CD14-positive monocyte (primary cell): ENCODE measurements at regions not wholly inside any gene's neighbourhood (a gene's known extent, or its start where the extent isn't known, plus 50 kb on each side); places are given as distances from the start of the nearest gene placed in this dataset.

ENCODE experiments used
- DNase-seq, 3 donors: peaks; one replicate each; pipeline ENCODE4 v3.0.0-alpha.2; 2011 to 2022
- H2AFZ ChIP-seq: 2 replicates; pipeline ENCODE4 v1.6.0; 2012; ENCODE audit warnings: mild to moderate bottlenecking, low read depth, low read length, inconsistent platforms; ENCODE audit not compliant: insufficient read depth, poor library complexity, severe bottlenecking
- H3K27ac ChIP-seq, 2 donors: 1 replicate in 1 of 2; 2 replicates in 1 of 2; pipeline ENCODE4 v1.5.1; 2012 to 2013; ENCODE audit warnings: low read length in 2 of 2, control low read depth in 1 of 2, inconsistent platforms in 1 of 2, low read depth in 1 of 2, mild to moderate bottlenecking in 1 of 2
- H3K27me3 ChIP-seq, 2 donors: one replicate each; pipeline versions ENCODE4 v1.6.0 to v1.6.1; 2011 to 2013; ENCODE audit warnings: low read length in 2 of 2; ENCODE audit not compliant: control insufficient read depth in 2 of 2, insufficient read depth in 2 of 2
- H3K36me3 ChIP-seq, 2 donors: replicated peaks in 1 of 2; 1 replicate in 1 of 2; 2 replicates in 1 of 2; pipeline versions ENCODE4 v1.5.1 to v1.6.1; 2012 to 2013; ENCODE audit warnings: low read length in 2 of 2, control low read depth in 1 of 2, inconsistent platforms in 1 of 2, mild to moderate bottlenecking in 1 of 2; ENCODE audit not compliant: insufficient read depth in 2 of 2, control insufficient read depth in 1 of 2
- H3K4me1 ChIP-seq, 2 donors: 1 replicate in 1 of 2; 2 replicates in 1 of 2; pipeline versions ENCODE4 v1.5.1 to v1.6.1; 2012 to 2013; ENCODE audit warnings: low read length in 2 of 2, control low read depth in 1 of 2, inconsistent platforms in 1 of 2, mild to moderate bottlenecking in 1 of 2, moderate library complexity in 1 of 2; ENCODE audit not compliant: insufficient read depth in 2 of 2, control insufficient read depth in 1 of 2
- H3K4me2 ChIP-seq: replicated peaks from 2 replicates; pipeline ENCODE3; 2012; ENCODE audit warnings: low read length, moderate library complexity, mild to moderate bottlenecking; ENCODE audit not compliant: poor library complexity, severe bottlenecking; ENCODE audit errors: extremely low read depth
- H3K4me3 ChIP-seq, 3 experiments: fragments of 200-600 bp in 1 of 3; sonication (generic) in 1 of 3; replicated peaks in 1 of 3; 1 replicate in 2 of 3; 2 replicates in 1 of 3; pipeline ENCODE4 v1.5.1; 2011 to 2013; ENCODE audit warnings: low read length in 3 of 3, mild to moderate bottlenecking in 3 of 3, control low read depth in 2 of 3, low read depth in 2 of 3, inconsistent platforms in 1 of 3, moderate library complexity in 1 of 3
- H3K79me2 ChIP-seq: 2 replicates; pipeline ENCODE4 v1.6.0; 2012; ENCODE audit warnings: mild to moderate bottlenecking, control low read depth, inconsistent platforms, low read length, moderate library complexity; ENCODE audit not compliant: insufficient read depth
- H3K9ac ChIP-seq: 2 replicates; pipeline ENCODE4 v1.6.0; 2017; ENCODE audit warnings: low read length, mild to moderate bottlenecking; ENCODE audit not compliant: insufficient read depth, poor library complexity, severe bottlenecking
- H3K9me3 ChIP-seq, 2 donors: replicated peaks in 1 of 2; 1 replicate in 1 of 2; 2 replicates in 1 of 2; pipeline versions ENCODE4 v1.5.1 to v1.6.1; 2012 to 2013; ENCODE audit warnings: low read length in 2 of 2, control low read depth in 1 of 2; ENCODE audit not compliant: control insufficient read depth in 1 of 2, insufficient read depth in 1 of 2
- H4K20me1 ChIP-seq: 2 replicates; pipeline ENCODE4 v1.6.0; 2012; ENCODE audit warnings: mild to moderate bottlenecking, low read length, control low read depth, moderate library complexity; ENCODE audit not compliant: insufficient read depth
- H3K27ac Mint-ChIP-seq, 7 donors: one replicate each; pipeline ENCODE4 v1.8.0; 2020; ENCODE audit warnings: mild to moderate bottlenecking in 7 of 7, mixed read lengths in 7 of 7, moderate library complexity in 6 of 7, inconsistent platforms in 2 of 7
- H3K27me3 Mint-ChIP-seq, 3 donors: one replicate each; pipeline ENCODE4 v1.8.0; 2021 to 2022; ENCODE audit warnings: low read depth in 3 of 3, mild to moderate bottlenecking in 3 of 3, mixed read lengths in 3 of 3, moderate library complexity in 3 of 3, inconsistent platforms in 1 of 3
- H3K36me3 Mint-ChIP-seq, 2 donors: one replicate each; pipeline ENCODE4 v1.8.0; 2020; ENCODE audit warnings: mixed read lengths in 2 of 2, inconsistent platforms in 1 of 2, mild to moderate bottlenecking in 1 of 2
- H3K4me1 Mint-ChIP-seq: one replicate; pipeline ENCODE4 v1.8.0; 2020; ENCODE audit warnings: mild to moderate bottlenecking, mixed read lengths
- H3K4me3 Mint-ChIP-seq, 2 donors: one replicate each; pipeline ENCODE4 v1.8.0; 2020; ENCODE audit warnings: mild to moderate bottlenecking in 2 of 2, mixed read lengths in 2 of 2, moderate library complexity in 1 of 2
- H3K9me3 Mint-ChIP-seq, 7 donors: one replicate each; pipeline ENCODE4 v1.8.0; 2020 to 2022; ENCODE audit warnings: mixed read lengths in 7 of 7, mild to moderate bottlenecking in 6 of 7, moderate library complexity in 6 of 7, inconsistent platforms in 2 of 7
- WGBS: methylation state at CpG from one replicate; pipeline ENCODE4 v1.1.5; 2013; ENCODE audit warnings: missing lambda C conversion rate; ENCODE audit not compliant: insufficient coverage; 5-methylcytosine and 5-hydroxymethylcytosine counted together
- intact Hi-C, 2 donors: fragments of 100-400 bp; cut with micrococcal nuclease; formaldehyde crosslinking; loops; one replicate each; pipeline versions ENCODE4 v1.15.0 to v1.15.1; 2023
- TF ChIP-seq, protein P1 (sequence below): fragments of 200-600 bp; IDR thresholded peaks from one replicate; pipeline ENCODE4 v1.8.0; 2022; ENCODE audit warnings: antibody characterized with exemption, mild to moderate bottlenecking

DNA sequence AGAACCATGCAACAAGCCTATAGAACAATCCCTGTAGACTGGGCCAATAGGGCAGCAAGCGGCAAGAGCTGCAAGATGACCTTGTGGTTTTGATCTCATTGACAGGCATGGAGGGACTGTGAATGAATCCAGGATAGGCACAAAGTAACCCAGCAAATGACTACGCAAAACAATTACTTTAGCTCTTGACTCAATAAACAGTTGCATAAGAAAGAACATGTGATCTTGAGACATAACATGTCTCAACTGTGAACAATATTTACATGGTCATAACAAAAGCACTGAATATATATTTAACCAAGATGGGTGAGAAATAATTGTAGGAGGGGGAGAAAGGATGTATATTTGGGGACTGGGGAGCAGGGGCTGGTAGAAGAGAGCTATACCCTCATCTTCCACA, 313.7 kb upstream of the CDH5 start:
- peaks cover 2% of the 10 kb centered on the region for H3K4me1 Mint-ChIP-seq
- Histone ChIP-seq H3K9ac (no peak overlapping the region), H3K27me3 (peaks cover 7 to 10% of the 10 kb centered on the region in 2 donors), H2AFZ (no peak overlapping the region), H3K4me2 (no peak overlapping the region), H3K79me2 (no peaks in the 10 kb centered on the region), H3K4me1 (no peaks in the 10 kb centered on the region), H3K4me3 (no peak overlapping the region), H4K20me1 (no peaks in the 10 kb centered on the region), H3K9me3 (no peaks in the 10 kb centered on the region), H3K36me3 (no peaks in the 10 kb centered on the region), H3K27ac (no peak overlapping the region)
- no peaks in the 10 kb centered on the region for H3K36me3 Mint-ChIP-seq
- intact Hi-C loops = no loop called here
- H3K27ac Mint-ChIP-seq = no peak overlapping the region
- H3K27me3 Mint-ChIP-seq = peaks cover 9 to 19% (median 11%) of the 10 kb centered on the region in 3 donors
- H3K4me3 Mint-ChIP-seq = no peak overlapping the region
- peaks cover 0 to 3% (median 0%) of the 10 kb centered on the region in 7 donors for H3K9me3 Mint-ChIP-seq
- TF ChIP-seq, protein P1, sequence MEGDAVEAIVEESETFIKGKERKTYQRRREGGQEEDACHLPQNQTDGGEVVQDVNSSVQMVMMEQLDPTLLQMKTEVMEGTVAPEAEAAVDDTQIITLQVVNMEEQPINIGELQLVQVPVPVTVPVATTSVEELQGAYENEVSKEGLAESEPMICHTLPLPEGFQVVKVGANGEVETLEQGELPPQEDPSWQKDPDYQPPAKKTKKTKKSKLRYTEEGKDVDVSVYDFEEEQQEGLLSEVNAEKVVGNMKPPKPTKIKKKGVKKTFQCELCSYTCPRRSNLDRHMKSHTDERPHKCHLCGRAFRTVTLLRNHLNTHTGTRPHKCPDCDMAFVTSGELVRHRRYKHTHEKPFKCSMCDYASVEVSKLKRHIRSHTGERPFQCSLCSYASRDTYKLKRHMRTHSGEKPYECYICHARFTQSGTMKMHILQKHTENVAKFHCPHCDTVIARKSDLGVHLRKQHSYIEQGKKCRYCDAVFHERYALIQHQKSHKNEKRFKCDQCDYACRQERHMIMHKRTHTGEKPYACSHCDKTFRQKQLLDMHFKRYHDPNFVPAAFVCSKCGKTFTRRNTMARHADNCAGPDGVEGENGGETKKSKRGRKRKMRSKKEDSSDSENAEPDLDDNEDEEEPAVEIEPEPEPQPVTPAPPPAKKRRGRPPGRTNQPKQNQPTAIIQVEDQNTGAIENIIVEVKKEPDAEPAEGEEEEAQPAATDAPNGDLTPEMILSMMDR = no peak
- DNase-seq = peak in 2 of 3 donors; percentile 4 to 12
- WGBS = 100% methylated on average over 1 of the region's 2 CpGs

DNA sequence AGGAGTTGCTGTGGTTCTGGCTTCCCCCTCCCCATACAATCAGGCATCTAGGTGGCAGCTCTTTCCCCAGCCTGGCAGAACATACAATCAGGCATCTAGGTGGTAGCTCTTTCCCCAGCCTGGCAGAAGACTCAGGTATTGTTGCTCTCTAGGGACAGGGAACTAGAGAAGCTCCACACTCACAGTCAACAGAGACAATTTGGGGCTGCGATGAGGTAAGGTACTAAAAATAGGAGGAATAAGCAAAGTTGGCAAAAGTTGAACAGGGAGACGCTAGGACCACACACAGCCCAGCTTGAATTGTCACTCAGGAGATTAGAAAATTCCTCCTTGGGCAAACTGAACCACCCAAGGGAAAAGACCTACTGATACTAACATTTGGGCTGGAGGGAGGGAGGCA, 315.5 kb upstream of the CDH5 start:
- Mint-ChIP-seq H3K4me3 (no peak overlapping the region), H3K27me3 (peaks cover 9 to 17% (median 11%) of the 10 kb centered on the region in 3 donors), H3K4me1 (peaks cover 1% of the 10 kb centered on the region), H3K9me3 (peaks cover 0 to 3% (median 0%) of the 10 kb centered on the region in 7 donors), H3K27ac (no peak overlapping the region), H3K36me3 (no peaks in the 10 kb centered on the region)
- Histone ChIP-seq H3K4me1 (no peaks in the 10 kb centered on the region), H3K4me3 (no peak overlapping the region), H4K20me1 (no peaks in the 10 kb centered on the region), H3K79me2 (no peaks in the 10 kb centered on the region), H3K9ac (no peak overlapping the region), H3K27ac (no peak overlapping the region), H2AFZ (no peak overlapping the region), H3K36me3 (no peaks in the 10 kb centered on the region), H3K9me3 (no peaks in the 10 kb centered on the region), H3K4me2 (no peak overlapping the region), H3K27me3 (peaks cover 7 to 10% of the 10 kb centered on the region in 2 donors)
- intact Hi-C loops = no loop called here
- TF ChIP-seq, protein P1 = no peak
- no CpG with 5 or more reads among the region's 2 CpGs for WGBS
- no peak for DNase-seq
